Hepatocyte (in vitro differentiated cells): ENCODE measurements at regions not wholly inside any gene's neighbourhood (a gene's known extent, or its start where the extent isn't known, plus 50 kb on each side); places are given as distances from the start of the nearest gene placed in this dataset.
"Not testable (repeated sequence)": the region's sequence is repeated elsewhere in the genome, so short reads cannot be mapped to it uniquely, and the experiment has no call there.

Experiments used
- DNase-seq: peaks from one replicate; pipeline ENCODE4 v3.0.0-alpha.2; 2016; ENCODE audit warnings: low spot score
- H2AFZ ChIP-seq: fragments of 200-600 bp; sonication (generic); 2 replicates; pipeline ENCODE4 v1.6.0; 2016; ENCODE audit warnings: antibody characterized with exemption, mild to moderate bottlenecking
- H3K27ac ChIP-seq: fragments of 200-600 bp; sonication (generic); 2 replicates; pipeline ENCODE4 v1.5.1; 2016; ENCODE audit warnings: mild to moderate bottlenecking
- H3K27me3 ChIP-seq: fragments of 200-600 bp; sonication (generic); 2 replicates; pipeline ENCODE4 v1.6.1; 2016
- H3K36me3 ChIP-seq: fragments of 200-600 bp; sonication (generic); replicated peaks from 2 replicates; pipeline ENCODE4 v1.5.1; 2016; ENCODE audit warnings: low read depth; ENCODE audit not compliant: insufficient read depth
- H3K4me1 ChIP-seq: fragments of 200-600 bp; sonication (generic); 2 replicates; pipeline ENCODE4 v1.5.1; 2016; ENCODE audit warnings: mild to moderate bottlenecking, moderate library complexity; ENCODE audit not compliant: insufficient read depth
- H3K4me2 ChIP-seq: fragments of 200-600 bp; sonication (generic); 2 replicates; pipeline ENCODE4 v1.6.0; 2016
- H3K4me3 ChIP-seq: fragments of 200-600 bp; sonication (generic); 2 replicates; pipeline ENCODE4 v1.5.1; 2016; ENCODE audit warnings: mild to moderate bottlenecking
- H3K79me2 ChIP-seq: fragments of 200-600 bp; sonication (generic); 2 replicates; pipeline ENCODE4 v1.6.0; 2017; ENCODE audit warnings: mild to moderate bottlenecking
- H3K9me2 ChIP-seq: fragments of 200-600 bp; sonication (generic); replicated peaks from 2 replicates; pipeline ENCODE4 v1.6.0; 2017; ENCODE audit warnings: mild to moderate bottlenecking; ENCODE audit not compliant: insufficient read depth
- H3K9me3 ChIP-seq: fragments of 200-600 bp; sonication (generic); 2 replicates; pipeline ENCODE4 v1.5.1; 2016; ENCODE audit warnings: low read depth, mild to moderate bottlenecking
- H4K20me1 ChIP-seq: fragments of 200-600 bp; sonication (generic); 2 replicates; pipeline ENCODE4 v1.6.0; 2016; ENCODE audit warnings: mild to moderate bottlenecking; ENCODE audit not compliant: insufficient read depth, poor library complexity, severe bottlenecking
- CTCF ChIP-seq: fragments of 200-600 bp; sonication (generic); IDR thresholded peaks from 2 replicates; pipeline ENCODE4 v1.5.1; 2016; ENCODE audit warnings: antibody characterized with exemption, mild to moderate bottlenecking; ENCODE audit not compliant: poor library complexity
- EZH2 ChIP-seq: fragments of 200-600 bp; sonication (generic); IDR thresholded peaks from 2 replicates; pipeline ENCODE4 v1.6.1; 2016; ENCODE audit warnings: antibody characterized with exemption, mild to moderate bottlenecking, borderline replicate concordance
- EZH2phosphoT487 ChIP-seq: fragments of 200-600 bp; sonication (generic); IDR thresholded peaks from one replicate; pipeline ENCODE4 v1.6.1; 2018; ENCODE audit warnings: antibody characterized with exemption, mild to moderate bottlenecking, low read depth, moderate library complexity; ENCODE audit not compliant: unreplicated experiment, severe bottlenecking
- WGBS: methylation state at CpG from one replicate; pipeline ENCODE4 v1.1.6; 2016; ENCODE audit warnings: low lambda C conversion rate; ENCODE audit errors: missing lambda C conversion rate; 5-methylcytosine and 5-hydroxymethylcytosine counted together

GRCh38 chrY:10627116-10627515, 1099.4 kb downstream of the TSPY10 start:
- Histone ChIP-seq H2AFZ (no peak overlapping the region), H3K4me3 (no peak overlapping the region), H4K20me1 (no peaks in the 10 kb centered on the region), H3K9me3 (no peaks in the 10 kb centered on the region), H3K79me2 (no peaks in the 10 kb centered on the region), H3K27ac (no peak overlapping the region), H3K9me2 (no peaks in the 10 kb centered on the region), H3K4me1 (no peaks in the 10 kb centered on the region), H3K36me3 (no peaks in the 10 kb centered on the region), H3K27me3 (no peaks in the 10 kb centered on the region), H3K4me2 (no peak overlapping the region)
- WGBS = no CpG with 5 or more reads among the region's 3 CpGs
- DNase-seq = peak; percentile 87
- no peak for TF ChIP-seq CTCF
- no peak for TF ChIP-seq EZH2phosphoT487
- no peak for TF ChIP-seq EZH2

- H3K79me2 ChIP-seq, H3K36me3 ChIP-seq, H3K27me3 ChIP-seq, H3K27ac ChIP-seq, H4K20me1 ChIP-seq, H3K4me1 ChIP-seq, H3K9me2 ChIP-seq, H2AFZ ChIP-seq, H3K4me3 ChIP-seq, DNase-seq, H3K4me2 ChIP-seq, H3K9me3 ChIP-seq: not testable (repeated sequence)
- 20% methylated on average over 2 of the region's 4 CpGs for WGBS
These were observed 1121.1 kb downstream of the TSPY10 start for GRCh38 chrY:10648813-10649212.

GRCh38 chrY:10657120-10657519, 1129.4 kb downstream of the TSPY10 start:
- WGBS = no CpG with 5 or more reads among the region's 3 CpGs
- H3K4me2 ChIP-seq, H3K79me2 ChIP-seq, H4K20me1 ChIP-seq, H3K27ac ChIP-seq, H3K36me3 ChIP-seq, H3K4me1 ChIP-seq, H3K4me3 ChIP-seq, H2AFZ ChIP-seq, H3K9me3 ChIP-seq, DNase-seq, H3K27me3 ChIP-seq, H3K9me2 ChIP-seq: not testable (repeated sequence)

GRCh38 chrY:10666785-10667184, 1139.1 kb downstream of the TSPY10 start:
- no peak for TF ChIP-seq CTCF
- TF ChIP-seq EZH2phosphoT487 = no peak
- TF ChIP-seq EZH2 = no peak
- Histone ChIP-seq H3K4me2 (no peak overlapping the region), H3K9me2 (no peaks in the 10 kb centered on the region), H2AFZ (no peak overlapping the region), H3K4me3 (no peak overlapping the region), H3K9me3 (no peaks in the 10 kb centered on the region), H3K79me2 (no peaks in the 10 kb centered on the region), H3K36me3 (no peaks in the 10 kb centered on the region), H3K4me1 (no peaks in the 10 kb centered on the region), H3K27ac (no peak overlapping the region), H4K20me1 (no peaks in the 10 kb centered on the region), H3K27me3 (no peaks in the 10 kb centered on the region)
- WGBS = 29% methylated on average over 5 of the region's 9 CpGs
- peak; percentile 1 for DNase-seq

GRCh38 chrY:10686414-10686813, 1158.7 kb downstream of the TSPY10 start:
- Histone ChIP-seq H3K79me2 (no peaks in the 10 kb centered on the region), H3K4me1 (no peaks in the 10 kb centered on the region)
- WGBS = 71% methylated on average over 1 of the region's 6 CpGs

More at GRCh38 chrY:10686414-10686813, 1158.7 kb downstream of the TSPY10 start:
- DNase-seq = no peak
- no peaks in the 10 kb centered on the region for H3K9me2 ChIP-seq
- no peak overlapping the region for H3K4me2 ChIP-seq
- H3K36me3 ChIP-seq = no peaks in the 10 kb centered on the region
- H4K20me1 ChIP-seq = no peaks in the 10 kb centered on the region
- no peak overlapping the region for H3K4me3 ChIP-seq
- TF ChIP-seq EZH2phosphoT487 (no peak), EZH2 (no peak), CTCF (no peak)
- no peak overlapping the region for H3K27ac ChIP-seq
- H3K27me3 ChIP-seq = no peaks in the 10 kb centered on the region
- no peak overlapping the region for H2AFZ ChIP-seq
- no peaks in the 10 kb centered on the region for H3K9me3 ChIP-seq
